Calu3 (cell line): ENCODE measurements at regions not wholly inside any gene's neighbourhood (a gene's known extent, or its start where the extent isn't known, plus 50 kb on each side); places are given as distances from the start of the nearest gene placed in this dataset.

Experiments used
- BruUV-seq: library from RNA; stranded (reverse); fragments of 400-500 nt; replicated peaks from 2 replicates; lab custom pipeline; 2021; lab: Mats Ljungman, UMichigan
- CTCF ChIA-PET: fragments of 300-600 bp; sonication (Branson Sonifier 250); formaldehyde crosslinking; loops from one replicate; lab custom pipeline; 2022; ENCODE audit warnings: antibody characterized with exemption; lab: Charles Lee
- DNase-seq: peaks from one replicate; pipeline ENCODE4 v3.0.0; 2022
- H3K27ac Mint-ChIP-seq: one replicate; pipeline ENCODE4 v1.8.0; 2022; ENCODE audit warnings: mixed read lengths; ENCODE audit not compliant: unreplicated experiment
- H3K27me3 Mint-ChIP-seq: one replicate; pipeline ENCODE4 v1.8.0; 2022; ENCODE audit warnings: mixed read lengths; ENCODE audit not compliant: unreplicated experiment
- H3K36me3 Mint-ChIP-seq: one replicate; pipeline ENCODE4 v1.8.0; 2022; ENCODE audit warnings: mild to moderate bottlenecking, moderate library complexity, mixed read lengths; ENCODE audit not compliant: insufficient read depth, unreplicated experiment
- H3K4me1 Mint-ChIP-seq: one replicate; pipeline ENCODE4 v1.8.0; 2022; ENCODE audit warnings: mild to moderate bottlenecking, low read depth, mixed read lengths; ENCODE audit not compliant: unreplicated experiment
- H3K4me3 Mint-ChIP-seq: one replicate; pipeline ENCODE4 v1.8.0; 2022; ENCODE audit warnings: mild to moderate bottlenecking, low read depth, moderate library complexity, mixed read lengths; ENCODE audit not compliant: unreplicated experiment
- H3K9me3 Mint-ChIP-seq: one replicate; pipeline ENCODE4 v1.8.0; 2022; ENCODE audit warnings: low read depth, mixed read lengths; ENCODE audit not compliant: unreplicated experiment
- intact Hi-C: fragments of 100-400 bp; cut with micrococcal nuclease; formaldehyde crosslinking; loops from one replicate; pipeline ENCODE4 v1.10.0; 2022; ENCODE audit not compliant: unreplicated experiment
- TF ChIP-seq, protein P1 (sequence below): fragments of 200-600 bp; IDR thresholded peaks from one replicate; pipeline ENCODE4 v1.8.0; 2022; ENCODE audit warnings: antibody characterized with exemption; ENCODE audit not compliant: unreplicated experiment

DNA sequence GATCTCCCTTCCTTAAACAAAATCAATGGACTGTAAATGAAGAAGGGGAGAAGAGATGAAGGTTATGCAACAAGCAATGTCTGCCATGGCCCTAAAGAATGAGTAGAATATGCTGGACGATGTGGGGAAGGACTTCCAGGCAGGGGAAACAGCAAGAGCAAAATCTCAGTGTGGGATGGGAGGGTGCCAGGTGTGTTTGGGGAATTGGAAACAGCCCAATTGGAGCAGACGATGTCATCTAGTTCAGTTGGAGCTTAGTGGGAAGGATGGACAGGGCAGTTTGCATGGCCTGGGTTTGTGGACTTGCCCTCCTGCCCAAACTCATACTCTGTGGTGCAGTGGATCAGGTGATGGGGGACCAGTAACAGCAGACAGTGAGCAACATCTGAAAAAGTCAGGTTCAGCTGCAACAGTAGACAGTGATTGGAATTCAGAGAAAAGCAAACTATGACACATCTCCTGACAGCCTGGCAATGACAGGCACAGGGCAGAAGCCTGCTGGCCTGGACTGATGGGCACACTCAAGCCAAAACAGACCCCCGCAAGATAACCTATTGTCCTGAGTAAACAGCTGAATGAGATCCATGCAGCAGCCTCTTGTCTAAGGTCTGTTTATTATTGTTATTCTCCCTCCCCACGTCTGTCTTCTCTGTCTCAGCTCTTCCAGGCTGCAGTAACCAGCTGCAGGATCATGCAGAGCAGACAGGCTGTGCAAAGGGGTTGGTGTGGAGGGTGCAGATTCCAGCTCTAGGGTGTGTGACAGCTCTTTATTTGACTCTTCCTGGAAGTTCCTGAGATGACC is 50.5 kb upstream of the PRELP start:
- DNase-seq: no peak
- CTCF ChIA-PET: interaction anchor here (1.2 to 1.4 kb wide), 2 partner anchors 16 to 158 kb away, joined by 4 read pairs; no protein-coding TSS in a partner anchor

GRCh38 chr1:203425663-203425975 is 50.0 kb upstream of the PRELP start:
- BruUV-seq: no TSS peak
- TF ChIP-seq, protein P1, sequence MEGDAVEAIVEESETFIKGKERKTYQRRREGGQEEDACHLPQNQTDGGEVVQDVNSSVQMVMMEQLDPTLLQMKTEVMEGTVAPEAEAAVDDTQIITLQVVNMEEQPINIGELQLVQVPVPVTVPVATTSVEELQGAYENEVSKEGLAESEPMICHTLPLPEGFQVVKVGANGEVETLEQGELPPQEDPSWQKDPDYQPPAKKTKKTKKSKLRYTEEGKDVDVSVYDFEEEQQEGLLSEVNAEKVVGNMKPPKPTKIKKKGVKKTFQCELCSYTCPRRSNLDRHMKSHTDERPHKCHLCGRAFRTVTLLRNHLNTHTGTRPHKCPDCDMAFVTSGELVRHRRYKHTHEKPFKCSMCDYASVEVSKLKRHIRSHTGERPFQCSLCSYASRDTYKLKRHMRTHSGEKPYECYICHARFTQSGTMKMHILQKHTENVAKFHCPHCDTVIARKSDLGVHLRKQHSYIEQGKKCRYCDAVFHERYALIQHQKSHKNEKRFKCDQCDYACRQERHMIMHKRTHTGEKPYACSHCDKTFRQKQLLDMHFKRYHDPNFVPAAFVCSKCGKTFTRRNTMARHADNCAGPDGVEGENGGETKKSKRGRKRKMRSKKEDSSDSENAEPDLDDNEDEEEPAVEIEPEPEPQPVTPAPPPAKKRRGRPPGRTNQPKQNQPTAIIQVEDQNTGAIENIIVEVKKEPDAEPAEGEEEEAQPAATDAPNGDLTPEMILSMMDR: no peak
- Mint-ChIP-seq H3K4me3 (no peak overlapping the region), H3K4me1 (no peaks in the 10 kb centered on the region), H3K9me3 (no peaks in the 10 kb centered on the region), H3K27me3 (peaks cover 94% of the 10 kb centered on the region), H3K27ac (no peak overlapping the region), H3K36me3 (no peaks in the 10 kb centered on the region)
- no peak for DNase-seq
- intact Hi-C loops: no loop called here
- CTCF ChIA-PET: interaction anchor here (1.2 to 1.4 kb wide), 2 partner anchors 15 to 158 kb away, joined by 4 read pairs; no protein-coding TSS in a partner anchor

More for the DNA sequence above, 50.5 kb upstream of the PRELP start:
- no TSS peak for BruUV-seq
- TF ChIP-seq, protein P1: no peak
- intact Hi-C loops: no loop called here
- no peaks in the 10 kb centered on the region for H3K4me1 Mint-ChIP-seq
- H3K9me3 Mint-ChIP-seq: no peaks in the 10 kb centered on the region
- H3K27me3 Mint-ChIP-seq: peaks cover 94% of the 10 kb centered on the region
- H3K4me3 Mint-ChIP-seq: no peak overlapping the region
- H3K27ac Mint-ChIP-seq: no peak overlapping the region
- H3K36me3 Mint-ChIP-seq: no peaks in the 10 kb centered on the region
